Osteoblast (primary cell): ENCODE measurements at regions not wholly inside any gene's neighbourhood (a gene's known extent, or its start where the extent isn't known, plus 50 kb on each side); places are given as distances from the start of the nearest gene placed in this dataset.

Experiments used
- DNase-seq: peaks from one replicate; pipeline ENCODE4 v3.0.0; 2011; ENCODE audit warnings: low spot score, mixed read lengths; ENCODE audit not compliant: insufficient read length; ENCODE audit errors: missing footprints
- H2AFZ ChIP-seq: 2 replicates; pipeline ENCODE4 v1.6.0; 2011; ENCODE audit warnings: mild to moderate bottlenecking, low read length
- H3K27ac ChIP-seq: 2 replicates; pipeline ENCODE4 v1.5.1; 2011; ENCODE audit warnings: mild to moderate bottlenecking, low read depth, low read length, moderate library complexity
- H3K27me3 ChIP-seq: 2 replicates; pipeline ENCODE4 v1.6.0; 2012; ENCODE audit warnings: mild to moderate bottlenecking, control low read depth, inconsistent platforms, low read length, moderate library complexity; ENCODE audit not compliant: insufficient read depth
- H3K36me3 ChIP-seq: 2 replicates; pipeline ENCODE4 v1.5.1; 2011; ENCODE audit warnings: mild to moderate bottlenecking, low read length, control low read depth, moderate library complexity; ENCODE audit not compliant: insufficient read depth
- H3K4me1 ChIP-seq: 2 replicates; pipeline ENCODE4 v1.5.1; 2011; ENCODE audit warnings: mild to moderate bottlenecking, low read length, control low read depth, moderate library complexity; ENCODE audit not compliant: insufficient read depth
- H3K4me2 ChIP-seq: 2 replicates; pipeline ENCODE4 v1.6.0; 2011; ENCODE audit warnings: mild to moderate bottlenecking, low read length; ENCODE audit not compliant: insufficient read depth
- H3K4me3 ChIP-seq: fragments of 200-600 bp; sonication (generic); 3 replicates; pipeline ENCODE4 v1.5.1; 2012; ENCODE audit warnings: mild to moderate bottlenecking, low read length, inconsistent platforms; ENCODE audit not compliant: insufficient read depth
- H3K79me2 ChIP-seq: 2 replicates; pipeline ENCODE4 v1.6.0; 2012; ENCODE audit warnings: mild to moderate bottlenecking, low read length, control low read depth, inconsistent platforms; ENCODE audit not compliant: insufficient read depth
- H3K9me3 ChIP-seq: 2 replicates; pipeline ENCODE4 v1.5.1; 2011; ENCODE audit warnings: low read depth, low read length, control low read depth
- H4K20me1 ChIP-seq: 2 replicates; pipeline ENCODE4 v1.6.0; 2012; ENCODE audit warnings: mild to moderate bottlenecking, low read length, control low read depth; ENCODE audit not compliant: insufficient read depth
- CTCF ChIP-seq: IDR thresholded peaks from 2 replicates; pipeline ENCODE4 v1.5.1; 2011; ENCODE audit warnings: mild to moderate bottlenecking, low read depth, low read length, moderate library complexity; ENCODE audit errors: extremely low read depth

GRCh38 chr10:8248868-8249267 lies 194.4 kb downstream of the GATA3 start:
- H3K27ac ChIP-seq, result no peak overlapping the region
- no peak overlapping the region for H3K4me3 ChIP-seq
- no peak overlapping the region for H2AFZ ChIP-seq
- H3K36me3 ChIP-seq, result no peaks in the 10 kb centered on the region
- H3K27me3 ChIP-seq, result no peaks in the 10 kb centered on the region
- no peak for TF ChIP-seq CTCF
- no peaks in the 10 kb centered on the region for H3K9me3 ChIP-seq
- no peaks in the 10 kb centered on the region for H3K4me1 ChIP-seq
- H4K20me1 ChIP-seq, result no peaks in the 10 kb centered on the region
- DNase-seq, result no peak
- H3K79me2 ChIP-seq, result no peaks in the 10 kb centered on the region
- no peak overlapping the region for H3K4me2 ChIP-seq

GRCh38 chr10:8254350-8254749 lies 199.9 kb downstream of the GATA3 start:
- H3K4me2 ChIP-seq, result no peak overlapping the region
- H3K27ac ChIP-seq, result no peak overlapping the region
- no peaks in the 10 kb centered on the region for H3K4me1 ChIP-seq
- no peak overlapping the region for H3K4me3 ChIP-seq
- no peak overlapping the region for H2AFZ ChIP-seq
- H3K27me3 ChIP-seq, result no peaks in the 10 kb centered on the region
- DNase-seq, result no peak
- H4K20me1 ChIP-seq, result no peaks in the 10 kb centered on the region
- H3K36me3 ChIP-seq, result no peaks in the 10 kb centered on the region
- H3K79me2 ChIP-seq, result no peaks in the 10 kb centered on the region
- no peak for TF ChIP-seq CTCF
- H3K9me3 ChIP-seq, result no peaks in the 10 kb centered on the region

- H3K4me1 ChIP-seq, result no peaks in the 10 kb centered on the region
- no peaks in the 10 kb centered on the region for H4K20me1 ChIP-seq
- no peak overlapping the region for H3K4me2 ChIP-seq
- H2AFZ ChIP-seq, result no peak overlapping the region
- no peaks in the 10 kb centered on the region for H3K9me3 ChIP-seq
- H3K27me3 ChIP-seq, result no peaks in the 10 kb centered on the region
- H3K27ac ChIP-seq, result no peak overlapping the region
- TF ChIP-seq CTCF, result no peak
- H3K36me3 ChIP-seq, result no peaks in the 10 kb centered on the region
- no peak for DNase-seq
- H3K4me3 ChIP-seq, result no peak overlapping the region
- H3K79me2 ChIP-seq, result no peaks in the 10 kb centered on the region
Observed at GRCh38 chr10:8255301-8255700, 200.8 kb downstream of the GATA3 start.

- H3K27me3 ChIP-seq, result no peaks in the 10 kb centered on the region
- no peaks in the 10 kb centered on the region for H3K79me2 ChIP-seq
- H3K4me3 ChIP-seq, result no peak overlapping the region
- H3K4me2 ChIP-seq, result no peak overlapping the region
- DNase-seq, result no peak
- H3K27ac ChIP-seq, result no peak overlapping the region
- H3K4me1 ChIP-seq, result no peaks in the 10 kb centered on the region
- H3K9me3 ChIP-seq, result no peaks in the 10 kb centered on the region
- no peaks in the 10 kb centered on the region for H4K20me1 ChIP-seq
- no peaks in the 10 kb centered on the region for H3K36me3 ChIP-seq
- TF ChIP-seq CTCF, result no peak
- H2AFZ ChIP-seq, result no peak overlapping the region
Observed at GRCh38 chr10:8260645-8261044, 206.2 kb downstream of the GATA3 start.
